ENCODE measurements at regions not wholly inside any gene's neighbourhood (a gene's known extent, or its start where the extent isn't known, plus 50 kb on each side); places are given as distances from the start of the nearest gene placed in this dataset.

GRCh38 chr12:24421759-24422158 lies 472.3 kb upstream of the SOX5 start:
- no peaks in the 10 kb centered on the region for H4K20me1 ChIP-seq (replicated peaks; ENCODE audit: control insufficient read depth, insufficient read depth, low read length)
- no peak overlapping the region for H3K4me3 ChIP-seq
- in situ Hi-C loops (cut with MboI): no loop called here
- H3K79me2 ChIP-seq (ENCODE audit: control insufficient read depth, insufficient read depth, low read length): no peaks in the 10 kb centered on the region
- BruUV-seq (replicated peaks): no TSS peak
- WGBS (ENCODE audit: insufficient coverage, low coverage, missing lambda C conversion rate): 2% methylated on average over 5 of the region's 5 CpGs
- intact Hi-C loops (cut with micrococcal nuclease): no loop called here
- H3K27ac ChIP-seq (ENCODE audit: extremely low read depth, low read depth, low read length): no peak overlapping the region
- CTCF ChIA-PET (ENCODE audit: low intra/inter-chr PET ratio): no interaction called here
- ATAC-seq: no peak
- H3K27me3 ChIP-seq (ENCODE audit: control insufficient read depth in 2 of 2, insufficient read depth in 2 of 2, low read length in 2 of 2): no peaks in the 10 kb centered on the region; a peak in 1 of 5 replicates
- POLR2A ChIA-PET: no interaction called here
- TF ChIP-seq ARID3A (IDR thresholded peaks at IDR 0.05; ENCODE audit: borderline replicate concordance, low read depth, low read length): no peak
- TF ChIP-seq ZNF561 (CRISPR knock-in tag; conservative IDR thresholded peaks at IDR 0.05): no peak
- TF ChIP-seq KAT7 (CRISPR knock-in tag; IDR thresholded peaks at IDR 0.05; ENCODE audit: borderline replicate concordance): no peak
- no peak for TF ChIP-seq ETV1 (tag; conservative IDR thresholded peaks at IDR 0.05; ENCODE audit: low read depth)
- TF ChIP-seq CCNT2 (IDR thresholded peaks at IDR 0.05; ENCODE audit: borderline replicate concordance, extremely low read depth, insufficient read length, low read depth, low read length): no peak
- TF ChIP-seq PATZ1 (CRISPR knock-in tag; IDR thresholded peaks at IDR 0.05; ENCODE audit: borderline replicate concordance): no peak
- TF ChIP-seq CCAR2 (IDR thresholded peaks at IDR 0.05; ENCODE audit: low read depth, low read length): no peak
- no peak for TF ChIP-seq KLF16 (IDR thresholded peaks at IDR 0.05)
- no peak for TF ChIP-seq U2AF1 (optimal IDR thresholded peaks at IDR 0.05; ENCODE audit: low read depth, low read length)
- no peak for TF ChIP-seq PREB (CRISPR knock-in tag; IDR thresholded peaks at IDR 0.05)
- no peak for TF ChIP-seq MCM3 (IDR thresholded peaks at IDR 0.05)
- no peak for TF ChIP-seq ZNF445 (CRISPR knock-in tag; IDR thresholded peaks at IDR 0.05; ENCODE audit: low read depth)
- TF ChIP-seq HBP1 (CRISPR knock-in tag; IDR thresholded peaks at IDR 0.05): no peak
- TF ChIP-seq ARID3B (CRISPR knock-in tag; IDR thresholded peaks at IDR 0.05; ENCODE audit: borderline replicate concordance): no peak
- H3K9me1 ChIP-seq (ENCODE audit: control insufficient read depth, insufficient read depth, low read length): no peaks in the 10 kb centered on the region
- no peak overlapping the region for H3K9ac ChIP-seq (ENCODE audit: insufficient read depth in 1 of 2, low read depth in 2 of 2, low read length in 2 of 2)
- no peak for FAIRE-seq
- H3K36me3 ChIP-seq (ENCODE audit: control insufficient read depth, insufficient read depth, low read length): no peaks in the 10 kb centered on the region
- DNase-seq (ENCODE audit: extremely low read depth in 1 of 4, low spot score in 3 of 4): no peak
- H3K4me1 ChIP-seq (replicated peaks in 1 of 2; ENCODE audit: control insufficient read depth in 2 of 2, insufficient read depth in 2 of 2, low read length in 2 of 2): no peaks in the 10 kb centered on the region
- H3K4me2 ChIP-seq (ENCODE audit: insufficient read depth, low read length): no peak overlapping the region
- H2AFZ ChIP-seq (ENCODE audit: low read depth, low read length): no peak overlapping the region
- H3K9me3 ChIP-seq (replicated peaks; ENCODE audit: control insufficient read depth, insufficient read depth, low read depth, low read length): no peaks in the 10 kb centered on the region
